Hematopoietic multipotent progenitor cell treated with erythropoietin and hydrocortisone succinate and interleukin-3 and kit ligand, for 8 days (in vitro differentiated cells): ENCODE measurements at regions not wholly inside any gene's neighbourhood (a gene's known extent, or its start where the extent isn't known, plus 50 kb on each side); places are given as distances from the start of the nearest gene placed in this dataset.
"Not testable (repeated sequence)": the region's sequence is repeated elsewhere in the genome, so short reads cannot be mapped to it uniquely, and the experiment has no call there.

Experiments
- DNase-seq: peaks from one replicate; pipeline ENCODE4 v3.0.0-alpha.2; 2015

DNA sequence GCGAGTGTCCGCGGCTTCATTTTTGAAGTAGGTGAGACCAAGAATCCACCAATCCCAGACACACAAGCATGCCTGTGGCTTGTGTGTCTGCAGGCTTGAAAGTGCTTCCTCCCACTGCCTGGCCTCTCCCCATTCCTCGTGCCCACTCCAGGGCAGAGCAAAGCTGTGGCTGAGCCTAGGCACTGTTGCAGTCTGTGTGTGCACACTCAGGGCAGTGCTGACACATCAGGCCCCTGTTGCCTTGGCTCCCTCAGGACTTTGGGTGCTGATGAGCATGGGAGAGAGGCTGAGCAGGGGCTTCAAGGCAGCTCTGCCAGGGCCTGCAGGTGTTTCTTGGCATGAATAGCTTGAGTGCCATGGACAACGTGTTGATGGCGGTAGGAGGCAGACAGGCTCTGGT, 776.7 kb downstream of the CDH11 start:
- no peak for DNase-seq

DNA sequence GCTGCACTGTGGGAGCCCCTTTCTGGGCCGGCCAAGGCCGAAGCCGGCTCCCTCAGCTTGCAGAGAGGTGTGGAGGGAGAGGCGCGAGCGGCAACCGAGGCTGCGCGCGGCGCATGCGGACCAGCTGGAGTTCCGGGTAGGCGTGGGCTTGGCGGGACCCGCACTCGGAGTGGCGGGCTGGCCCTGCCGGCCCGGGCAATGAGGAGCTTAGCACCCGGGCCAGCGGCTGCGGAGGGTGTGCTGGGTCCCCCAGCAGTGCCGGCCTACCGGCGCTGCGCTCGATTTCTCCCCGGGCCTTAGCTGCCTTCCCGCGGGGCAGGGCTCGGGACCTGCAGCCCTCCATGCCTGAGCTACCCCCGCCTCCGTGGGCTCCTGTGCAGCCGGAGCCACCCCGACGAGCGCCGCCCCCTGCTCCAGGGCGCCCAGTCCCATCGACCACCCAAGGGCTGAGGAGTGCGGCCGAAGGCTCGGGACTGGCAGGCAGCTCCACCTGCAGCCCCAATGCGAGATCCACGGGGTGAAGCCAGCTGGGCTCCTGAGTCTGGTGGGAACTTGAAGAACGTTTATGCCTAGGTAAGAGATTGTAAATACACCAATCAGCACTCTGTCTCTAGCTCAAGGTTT, 777.9 kb downstream of the CDH11 start:
- DNase-seq = not testable (repeated sequence)

DNA sequence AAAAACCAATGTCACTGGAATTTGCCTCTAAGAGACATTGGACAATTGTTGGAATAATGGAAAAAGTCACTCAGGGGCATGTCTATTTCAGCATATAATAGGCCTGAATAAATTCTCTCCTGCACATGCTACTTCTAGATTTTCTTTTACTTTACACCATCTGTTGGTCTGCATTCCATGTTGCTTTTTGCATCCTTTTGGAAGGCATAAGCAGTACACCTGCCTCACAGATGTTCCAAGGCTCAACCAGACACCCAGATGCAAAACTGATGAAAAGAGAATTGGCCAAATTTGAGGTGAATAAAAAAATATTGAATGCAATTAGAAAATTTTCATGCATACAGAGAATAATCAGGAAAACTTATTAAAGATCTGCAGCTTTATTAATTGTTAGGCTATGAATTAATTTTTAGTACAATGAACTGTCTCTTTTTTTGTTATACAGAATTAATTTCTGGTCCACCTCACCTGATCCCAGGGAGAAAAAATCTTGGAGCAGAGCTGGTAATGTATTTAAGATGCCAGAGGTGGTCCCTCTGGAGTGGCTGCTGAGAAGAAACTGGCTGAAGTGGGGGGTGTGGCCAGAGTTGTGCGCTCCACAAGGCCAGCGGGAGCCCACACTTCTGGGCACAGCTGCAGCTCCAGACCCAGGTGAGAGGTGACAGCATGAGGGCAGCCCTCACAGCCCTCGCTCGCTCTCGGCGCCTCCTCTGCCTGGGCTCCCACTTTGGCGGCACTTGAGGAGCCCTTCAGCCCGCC, 778.6 kb downstream of the CDH11 start:
- no peak for DNase-seq

DNA sequence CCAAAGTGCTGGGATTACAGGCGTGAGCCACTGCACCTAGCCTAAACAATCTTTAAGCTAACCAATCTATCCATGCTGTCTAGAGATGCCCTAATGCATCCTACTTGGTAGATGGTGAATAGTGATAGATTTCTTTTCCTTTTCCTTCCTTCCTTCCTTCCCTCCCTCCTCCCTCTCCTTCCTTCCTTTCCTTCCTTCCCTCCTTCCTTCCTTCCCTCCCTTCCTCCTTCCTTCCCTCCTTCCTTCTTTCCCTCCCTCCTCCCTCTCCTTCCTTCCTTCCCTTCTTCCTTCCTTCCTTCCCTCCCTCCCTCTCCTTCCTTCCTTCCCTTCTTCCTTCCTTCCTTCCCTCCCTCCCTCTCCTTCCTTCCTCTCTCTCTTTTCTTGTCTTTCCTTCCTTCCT, 780.5 kb downstream of the CDH11 start:
- not testable (repeated sequence) for DNase-seq

DNA sequence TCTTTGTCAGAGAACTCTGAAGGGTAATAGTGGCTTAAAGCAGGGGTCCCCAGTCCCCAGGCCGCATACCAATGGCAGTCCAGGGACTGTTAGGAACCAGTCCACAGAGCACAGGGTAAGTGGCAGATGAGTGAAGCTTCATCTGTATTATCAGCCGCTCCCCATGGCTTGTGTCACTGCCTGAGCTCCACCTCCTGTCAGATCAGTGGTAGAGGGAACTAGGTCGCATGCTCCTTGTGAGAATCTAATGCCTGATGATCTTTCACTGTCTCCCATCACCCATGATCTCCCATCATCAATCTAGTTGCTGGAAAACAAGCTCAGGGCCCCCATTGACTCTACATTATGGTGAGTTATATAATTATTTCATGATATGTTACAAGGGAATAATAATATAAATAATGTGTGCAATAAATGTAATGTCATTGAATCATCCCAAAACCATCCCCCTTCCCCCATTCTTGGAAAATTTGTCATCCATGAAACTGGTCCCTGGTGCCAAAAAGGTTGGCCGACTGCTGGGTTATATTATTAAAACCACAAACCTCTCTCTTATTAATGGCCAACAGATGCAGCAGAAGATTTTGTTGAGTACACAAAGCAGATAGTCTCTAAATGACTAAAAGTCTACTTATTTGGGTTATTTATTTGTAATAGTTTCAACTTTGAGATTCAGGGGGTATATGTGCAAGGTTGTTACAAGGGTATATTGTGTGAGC, 782.7 kb downstream of the CDH11 start:
- no peak for DNase-seq

DNA sequence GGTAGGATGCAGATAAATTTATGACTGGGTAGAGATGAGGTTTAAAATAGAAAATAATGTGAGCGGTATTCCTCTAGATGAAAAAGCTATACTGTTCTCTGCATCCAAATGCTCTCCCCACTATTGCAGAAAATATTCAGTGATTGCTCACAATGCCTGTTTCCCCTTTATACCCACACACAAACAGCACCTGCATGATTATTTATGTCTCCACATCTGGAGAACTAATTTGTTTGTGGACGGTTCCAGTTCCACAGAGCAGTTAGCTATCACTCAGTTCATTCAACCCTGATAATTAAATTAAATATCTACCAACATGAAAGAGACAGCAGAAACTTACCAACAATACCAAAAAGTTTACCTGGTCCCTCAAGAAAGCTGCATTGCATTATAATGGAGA, 800.0 kb downstream of the CDH11 start:
- DNase-seq = no peak

DNA sequence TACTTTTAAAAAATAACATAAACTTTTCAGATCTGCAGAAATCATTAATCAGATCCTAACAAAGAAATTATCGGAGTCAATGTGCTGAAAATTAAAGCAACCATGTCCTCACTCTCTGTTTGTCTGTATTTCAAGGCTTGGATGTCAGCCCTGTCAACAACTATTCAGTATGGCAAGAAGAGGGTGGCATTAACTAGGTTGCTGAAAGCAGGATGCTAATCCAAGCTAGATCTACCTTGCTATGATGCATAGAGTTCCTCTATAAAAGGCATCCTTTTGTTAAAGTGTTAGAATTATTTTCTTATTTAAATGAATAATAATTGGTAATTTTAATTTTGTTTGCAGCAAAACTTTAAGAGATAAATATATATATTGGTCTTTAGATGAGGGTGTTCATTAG, 800.8 kb downstream of the CDH11 start:
- DNase-seq = no peak

DNA sequence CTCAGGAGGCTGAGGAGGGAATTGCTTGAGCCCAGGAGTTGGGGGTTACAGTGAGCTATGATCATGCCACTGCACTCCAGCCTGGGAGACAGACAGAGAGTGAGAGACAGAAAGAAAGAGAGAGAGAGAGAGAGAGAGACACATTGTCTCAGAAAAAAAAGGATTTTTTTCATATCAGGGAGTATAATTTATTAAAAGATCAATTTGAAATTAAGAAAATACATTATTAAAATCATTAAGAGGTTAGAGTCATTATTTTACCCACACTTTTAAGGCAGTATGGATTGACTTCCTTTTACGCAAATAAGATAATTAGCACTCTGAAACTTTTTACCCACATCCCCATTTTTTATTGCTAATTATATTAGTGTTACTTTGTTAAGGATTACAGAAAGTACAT, 804.3 kb downstream of the CDH11 start:
- DNase-seq = no peak

DNA sequence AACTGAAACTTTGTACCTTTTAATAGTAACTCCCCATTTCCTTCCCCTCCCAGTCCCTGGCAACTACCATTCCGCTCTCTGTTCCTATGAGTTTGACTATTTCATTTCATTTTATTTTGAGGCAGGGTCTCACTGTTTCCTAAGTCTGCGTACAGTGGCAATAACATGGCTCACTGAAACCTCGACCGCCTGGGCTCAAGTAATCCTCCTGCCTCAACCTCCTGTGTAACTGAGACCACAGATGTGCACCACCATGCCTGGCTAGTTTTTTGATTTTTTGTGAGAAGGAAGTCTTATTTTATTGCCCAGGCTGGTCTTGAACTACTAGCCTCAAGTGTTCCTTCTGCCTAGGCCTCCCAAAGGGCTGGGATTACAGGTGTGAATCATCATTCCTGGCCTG, 808.1 kb downstream of the CDH11 start:
- no peak for DNase-seq

DNA sequence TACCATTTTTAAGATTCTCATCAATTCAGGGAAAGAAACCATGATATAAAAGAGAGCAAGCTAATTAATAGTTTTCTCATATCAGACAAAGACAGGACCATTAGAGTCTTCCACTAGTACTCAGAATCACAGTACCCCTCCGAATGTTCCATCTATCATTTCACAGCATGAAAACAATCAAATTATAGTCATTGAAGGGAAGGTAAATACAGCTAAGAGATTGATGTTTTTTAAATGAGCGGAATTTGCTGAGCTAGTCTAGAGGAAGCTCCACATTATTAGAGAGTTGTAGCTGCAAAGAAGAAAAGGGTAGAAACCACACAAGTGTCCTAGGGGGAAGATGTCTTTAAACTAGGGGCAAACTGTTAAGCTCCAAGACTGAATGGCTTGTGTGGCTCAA, 808.9 kb downstream of the CDH11 start:
- DNase-seq = no peak

DNA sequence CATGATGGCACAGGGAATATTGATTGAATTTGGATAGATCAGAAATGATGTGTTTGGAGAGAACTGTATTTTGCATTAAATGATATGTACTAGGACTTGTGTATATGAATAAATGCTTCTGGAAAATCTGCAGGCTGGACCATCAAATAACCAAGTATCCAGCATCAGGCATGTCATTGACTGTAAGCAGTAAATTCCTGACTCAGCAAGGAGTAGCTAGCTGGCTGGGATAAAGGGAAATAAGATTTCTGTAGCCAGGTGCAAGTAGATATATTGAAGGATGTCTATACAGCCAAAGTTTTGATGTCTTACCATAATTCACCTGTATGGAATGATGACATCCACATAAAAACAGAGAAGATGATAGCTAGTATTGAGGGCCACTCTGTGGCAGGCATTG, 809.6 kb downstream of the CDH11 start:
- no peak for DNase-seq

DNA sequence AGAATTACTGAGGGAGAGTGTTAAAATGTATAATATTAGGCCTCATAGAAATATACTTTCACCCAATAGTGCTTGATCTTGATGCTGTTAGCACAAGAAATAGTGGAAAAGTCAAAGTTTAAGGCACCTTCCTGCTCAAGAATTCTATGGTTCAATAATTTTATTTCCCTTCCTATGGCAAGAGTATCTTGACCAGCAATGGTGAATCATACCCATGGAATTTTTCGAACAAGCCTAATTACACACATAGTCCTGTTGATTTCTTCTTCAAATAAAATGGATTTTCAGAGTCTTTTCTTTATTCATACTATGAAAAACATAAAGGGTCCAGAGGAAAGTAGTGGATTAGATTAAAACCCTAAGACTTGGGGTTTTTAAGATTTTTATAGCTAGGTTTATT, 810.6 kb downstream of the CDH11 start:
- DNase-seq = no peak

DNA sequence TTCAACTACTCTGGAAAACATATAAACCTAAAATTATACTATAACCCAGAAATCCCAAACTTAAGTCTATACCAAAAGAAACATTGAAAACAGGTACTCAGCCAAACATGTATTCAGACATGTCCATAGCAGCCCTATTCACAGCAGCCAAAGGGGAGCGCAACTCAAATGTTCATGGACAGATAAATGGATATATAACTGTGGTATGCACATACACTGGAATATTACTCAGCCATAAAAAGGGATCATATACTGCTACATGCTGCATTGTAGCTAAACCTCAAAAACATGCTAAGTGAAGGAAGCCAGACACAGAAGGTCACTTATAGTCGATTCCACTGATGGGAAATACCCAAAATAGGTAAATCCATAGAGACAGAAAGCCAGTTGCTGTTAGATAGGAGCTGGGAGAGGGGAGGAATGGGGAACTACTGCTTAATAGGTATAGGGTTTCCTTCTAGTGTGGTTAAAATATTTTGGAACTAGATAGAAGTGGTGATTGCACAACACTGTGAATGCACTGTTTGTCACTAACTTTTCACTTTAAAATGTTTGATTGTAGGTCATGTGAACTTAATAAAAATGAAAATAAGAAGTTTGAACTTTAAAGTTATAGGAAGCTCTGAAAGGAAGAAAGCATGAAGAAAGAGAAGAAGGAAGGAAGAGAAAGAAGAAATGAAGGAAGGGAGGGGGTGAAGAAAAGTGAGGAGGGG, 812.3 kb downstream of the CDH11 start:
- no peak for DNase-seq

DNA sequence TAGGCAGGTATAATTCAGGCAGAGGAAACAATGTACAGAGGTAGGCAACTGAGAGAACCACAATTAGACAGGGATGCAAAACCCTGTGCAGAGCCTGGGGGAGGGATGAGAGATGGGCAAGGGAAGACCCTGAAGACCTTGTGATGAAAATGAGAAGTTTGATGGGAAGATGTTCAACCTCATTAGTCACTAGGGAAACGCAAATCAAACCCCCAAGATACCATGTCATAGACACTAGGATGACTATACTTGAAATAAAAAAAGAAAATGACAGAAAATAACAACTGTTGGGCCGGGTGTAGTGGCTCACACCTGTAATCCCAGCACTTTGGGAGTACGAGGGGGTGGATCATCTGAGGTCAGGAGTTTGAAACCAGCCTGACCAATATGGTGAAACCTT, 813.1 kb downstream of the CDH11 start:
- DNase-seq = no peak

DNA sequence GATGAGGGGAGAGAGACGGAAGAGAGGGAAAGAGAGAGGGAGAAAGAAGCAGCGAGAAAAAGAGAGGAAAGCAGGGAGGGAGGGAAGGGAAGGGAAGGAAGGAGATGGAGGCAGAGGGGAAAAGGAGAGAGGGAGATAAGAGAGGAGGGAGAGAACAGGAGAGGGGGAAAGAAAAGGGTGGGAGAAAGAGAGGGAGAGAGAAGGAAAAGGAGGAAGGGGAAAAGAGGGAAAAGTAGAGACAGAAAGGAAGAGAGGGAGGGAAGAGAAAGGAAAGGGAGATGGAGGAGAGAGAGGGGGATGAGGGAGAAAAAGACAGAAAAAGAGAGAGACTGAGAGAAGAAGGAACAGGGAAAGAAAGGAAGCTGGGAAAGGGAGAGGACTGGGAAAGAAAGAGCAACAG, 814.4 kb downstream of the CDH11 start:
- DNase-seq = no peak

DNA sequence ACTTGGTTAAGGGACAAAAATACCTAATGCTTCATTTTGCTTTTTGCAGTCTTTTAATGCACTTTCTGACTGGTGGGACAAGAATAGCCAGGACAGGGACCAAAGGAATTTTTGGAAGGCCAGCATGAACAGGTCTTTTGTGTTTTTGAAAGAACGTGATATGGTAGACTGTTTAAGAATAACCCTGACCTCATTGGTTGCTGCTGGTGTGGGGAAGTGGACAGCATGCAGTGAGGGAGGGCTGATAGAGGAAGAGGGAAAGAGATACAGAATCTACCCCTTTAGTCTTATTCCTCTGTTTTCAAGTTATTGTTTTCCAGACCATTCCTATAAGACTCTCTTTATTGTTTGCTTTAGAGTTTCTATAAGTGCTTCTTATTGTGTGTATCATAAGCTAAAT, 816.2 kb downstream of the CDH11 start:
- DNase-seq = no peak

DNA sequence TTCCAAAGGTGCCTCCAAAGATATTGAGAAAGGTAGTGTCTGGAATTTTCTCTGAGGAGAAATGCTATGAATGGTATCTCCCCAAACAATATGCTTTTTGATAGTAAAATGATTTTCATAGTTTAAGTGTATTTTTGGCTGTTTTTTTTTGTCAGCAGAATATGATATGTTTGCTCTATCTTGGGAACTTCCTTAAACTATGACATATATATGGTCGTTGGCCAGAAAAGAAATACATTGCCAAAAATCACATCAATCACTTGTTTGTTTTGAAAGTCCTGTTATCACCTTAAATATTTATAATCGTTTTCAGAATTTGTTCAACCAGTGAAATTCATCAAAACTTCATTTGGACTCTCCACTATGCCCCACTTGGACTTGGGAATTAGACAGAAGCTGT, 816.9 kb downstream of the CDH11 start:
- no peak for DNase-seq

DNA sequence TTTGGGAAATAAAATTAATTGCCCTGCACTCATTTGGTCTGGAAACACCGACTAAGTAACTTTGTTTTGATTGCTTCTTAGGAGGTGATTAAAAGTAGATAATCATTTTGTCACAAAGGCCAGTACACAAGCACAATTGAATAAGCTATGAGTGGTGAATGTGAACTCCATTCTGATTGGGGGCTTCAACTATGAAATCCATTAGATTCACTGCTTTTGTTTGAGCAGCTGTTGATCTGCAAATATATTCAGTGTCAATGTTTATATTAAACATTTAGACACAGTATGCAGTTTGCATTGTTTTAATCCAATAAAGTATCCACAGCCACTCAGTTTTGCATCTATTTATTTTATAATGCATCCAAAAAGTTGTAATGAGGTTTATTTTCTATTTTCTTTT, 817.5 kb downstream of the CDH11 start:
- no peak for DNase-seq

DNA sequence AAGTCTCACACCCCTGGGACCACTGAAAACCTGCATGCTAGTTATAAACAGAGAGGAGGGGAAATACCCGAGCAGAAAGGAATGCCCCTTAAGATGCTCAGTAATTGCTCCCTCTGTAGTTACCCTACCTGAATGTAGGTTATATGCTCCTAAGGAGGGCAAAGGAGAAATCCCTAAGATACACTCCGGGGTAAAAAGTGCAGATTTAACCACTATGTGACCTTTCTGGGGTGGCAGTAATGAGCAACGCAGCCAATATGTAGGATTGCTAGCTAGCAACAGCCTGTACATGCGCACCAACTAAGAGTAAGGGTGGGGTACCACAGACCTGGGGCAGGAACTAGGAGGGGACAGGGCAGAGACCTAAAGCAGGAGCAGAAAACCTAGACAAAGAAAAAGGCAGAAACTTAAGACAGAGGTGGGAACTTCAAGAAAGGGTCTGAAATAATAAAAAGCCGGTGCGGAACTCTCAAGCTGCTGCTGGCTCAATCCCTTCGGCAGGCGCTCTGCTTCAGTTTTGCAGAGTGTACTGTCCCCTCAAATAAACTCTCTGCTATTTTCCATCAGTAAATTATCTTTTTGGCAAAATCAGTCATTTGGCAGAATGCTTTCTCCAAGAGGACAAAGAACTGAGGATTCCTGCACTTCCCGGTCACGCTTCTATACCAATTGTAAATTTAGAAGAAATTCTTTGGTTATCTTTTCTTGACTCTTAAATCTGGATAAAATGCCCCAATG, 823.8 kb downstream of the CDH11 start:
- no peak for DNase-seq

DNA sequence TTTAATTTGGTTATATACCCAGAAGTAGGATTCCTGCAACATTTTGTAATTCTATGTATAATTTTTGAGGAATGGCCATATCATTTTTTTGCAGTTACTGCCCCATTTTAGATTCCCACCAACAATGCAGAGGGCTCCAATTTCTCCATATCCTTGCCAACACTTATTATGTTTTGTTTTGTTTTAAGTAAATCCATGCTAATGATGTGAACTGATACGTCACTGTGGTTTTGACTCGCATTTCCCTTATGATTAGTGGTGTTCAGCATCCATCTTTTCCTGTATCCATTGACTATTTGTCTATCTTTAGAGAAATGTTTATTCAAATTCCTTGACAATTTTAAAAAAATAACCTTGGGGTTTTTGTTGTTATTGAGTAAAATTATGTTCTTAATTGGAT, 826.4 kb downstream of the CDH11 start:
- no peak for DNase-seq

DNA sequence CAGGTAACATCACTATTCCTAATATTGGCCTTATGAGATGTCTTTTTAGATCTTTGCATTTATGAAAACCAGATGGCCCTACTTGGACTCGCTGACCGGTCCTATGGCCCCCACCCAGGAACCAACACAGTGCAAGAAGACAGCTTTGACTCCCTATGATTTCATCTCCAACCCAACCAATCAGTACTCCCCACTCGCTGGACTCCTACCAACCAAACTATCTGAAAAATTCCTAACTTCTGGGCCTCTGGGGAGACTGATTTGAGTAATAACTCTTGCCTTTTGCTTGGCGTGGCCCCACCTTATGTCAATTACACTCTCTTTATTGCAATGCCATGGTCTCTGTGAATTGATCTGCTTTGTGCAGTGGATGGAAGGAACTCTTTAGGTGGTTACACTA, 828.9 kb downstream of the CDH11 start:
- DNase-seq = no peak

DNA sequence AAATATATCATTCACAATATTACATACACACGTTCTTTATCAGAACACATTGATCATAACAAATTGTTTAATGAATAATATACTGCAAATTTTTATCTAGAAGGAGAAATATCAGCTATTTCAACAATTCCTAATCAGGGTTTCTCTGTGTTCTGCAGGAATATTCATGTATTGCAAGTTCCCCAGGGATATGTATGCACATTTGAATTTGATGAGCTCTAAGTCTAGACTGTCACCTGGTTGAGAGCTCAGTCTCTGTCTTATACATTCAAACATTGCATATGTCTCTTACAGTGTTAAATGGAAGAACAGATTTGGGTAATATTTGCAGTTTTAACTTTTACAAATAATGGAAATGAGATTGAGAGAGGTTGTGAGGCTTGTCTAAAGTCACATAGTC, 829.7 kb downstream of the CDH11 start:
- DNase-seq = no peak

DNA sequence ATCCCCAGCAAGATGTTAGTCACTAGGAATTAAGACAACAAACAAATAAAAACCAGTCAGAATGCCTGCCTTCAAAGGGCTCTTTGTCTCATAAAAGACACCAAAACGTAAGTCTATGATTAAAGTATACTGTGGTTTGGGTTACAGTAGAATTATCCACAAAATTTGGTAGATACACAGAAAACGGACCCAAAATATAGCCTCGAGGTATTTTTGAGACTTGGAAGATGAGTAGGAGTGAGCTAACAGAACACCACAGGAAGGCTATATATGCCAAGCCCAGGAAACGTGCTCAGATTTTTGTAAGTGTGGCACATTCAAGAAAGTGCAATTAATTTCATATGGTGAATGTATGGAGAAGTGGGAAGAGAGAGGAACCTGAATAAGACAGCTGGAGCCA, 831.4 kb downstream of the CDH11 start:
- DNase-seq = no peak
